ENCODE measurements at regions not wholly inside any gene's neighbourhood (a gene's known extent, or its start where the extent isn't known, plus 50 kb on each side); places are given as distances from the start of the nearest gene placed in this dataset.

DNA sequence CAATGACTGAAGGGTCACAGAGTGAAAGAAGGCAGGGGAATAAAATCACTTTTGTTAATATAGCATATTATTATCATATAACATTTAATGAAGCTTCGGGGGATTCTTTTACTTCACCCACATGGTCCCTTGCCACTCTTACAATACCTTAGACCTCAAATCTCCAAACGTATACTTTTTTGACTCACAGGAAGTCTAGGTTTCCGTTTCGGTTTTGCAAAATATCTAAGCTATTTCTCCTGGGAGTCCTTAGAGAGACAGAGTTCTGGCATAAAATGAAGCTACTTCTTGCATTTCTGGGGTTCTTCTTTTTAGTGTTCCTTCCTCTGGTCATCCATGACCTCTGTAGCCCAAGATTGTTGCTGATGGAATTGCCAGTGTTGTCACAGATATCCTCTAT, 590.5 kb upstream of the ATP2B1 start (continued):
- TF ChIP-seq, protein P1, sequence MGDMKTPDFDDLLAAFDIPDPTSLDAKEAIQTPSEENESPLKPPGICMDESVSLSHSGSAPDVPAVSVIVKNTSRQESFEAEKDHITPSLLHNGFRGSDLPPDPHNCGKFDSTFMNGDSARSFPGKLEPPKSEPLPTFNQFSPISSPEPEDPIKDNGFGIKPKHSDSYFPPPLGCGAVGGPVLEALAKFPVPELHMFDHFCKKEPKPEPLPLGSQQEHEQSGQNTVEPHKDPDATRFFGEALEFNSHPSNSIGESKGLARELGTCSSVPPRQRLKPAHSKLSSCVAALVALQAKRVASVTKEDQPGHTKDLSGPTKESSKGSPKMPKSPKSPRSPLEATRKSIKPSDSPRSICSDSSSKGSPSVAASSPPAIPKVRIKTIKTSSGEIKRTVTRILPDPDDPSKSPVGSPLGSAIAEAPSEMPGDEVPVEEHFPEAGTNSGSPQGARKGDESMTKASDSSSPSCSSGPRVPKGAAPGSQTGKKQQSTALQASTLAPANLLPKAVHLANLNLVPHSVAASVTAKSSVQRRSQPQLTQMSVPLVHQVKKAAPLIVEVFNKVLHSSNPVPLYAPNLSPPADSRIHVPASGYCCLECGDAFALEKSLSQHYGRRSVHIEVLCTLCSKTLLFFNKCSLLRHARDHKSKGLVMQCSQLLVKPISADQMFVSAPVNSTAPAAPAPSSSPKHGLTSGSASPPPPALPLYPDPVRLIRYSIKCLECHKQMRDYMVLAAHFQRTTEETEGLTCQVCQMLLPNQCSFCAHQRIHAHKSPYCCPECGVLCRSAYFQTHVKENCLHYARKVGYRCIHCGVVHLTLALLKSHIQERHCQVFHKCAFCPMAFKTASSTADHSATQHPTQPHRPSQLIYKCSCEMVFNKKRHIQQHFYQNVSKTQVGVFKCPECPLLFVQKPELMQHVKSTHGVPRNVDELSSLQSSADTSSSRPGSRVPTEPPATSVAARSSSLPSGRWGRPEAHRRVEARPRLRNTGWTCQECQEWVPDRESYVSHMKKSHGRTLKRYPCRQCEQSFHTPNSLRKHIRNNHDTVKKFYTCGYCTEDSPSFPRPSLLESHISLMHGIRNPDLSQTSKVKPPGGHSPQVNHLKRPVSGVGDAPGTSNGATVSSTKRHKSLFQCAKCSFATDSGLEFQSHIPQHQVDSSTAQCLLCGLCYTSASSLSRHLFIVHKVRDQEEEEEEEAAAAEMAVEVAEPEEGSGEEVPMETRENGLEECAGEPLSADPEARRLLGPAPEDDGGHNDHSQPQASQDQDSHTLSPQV (IDR thresholded peaks at IDR 0.05) = no peak

DNA sequence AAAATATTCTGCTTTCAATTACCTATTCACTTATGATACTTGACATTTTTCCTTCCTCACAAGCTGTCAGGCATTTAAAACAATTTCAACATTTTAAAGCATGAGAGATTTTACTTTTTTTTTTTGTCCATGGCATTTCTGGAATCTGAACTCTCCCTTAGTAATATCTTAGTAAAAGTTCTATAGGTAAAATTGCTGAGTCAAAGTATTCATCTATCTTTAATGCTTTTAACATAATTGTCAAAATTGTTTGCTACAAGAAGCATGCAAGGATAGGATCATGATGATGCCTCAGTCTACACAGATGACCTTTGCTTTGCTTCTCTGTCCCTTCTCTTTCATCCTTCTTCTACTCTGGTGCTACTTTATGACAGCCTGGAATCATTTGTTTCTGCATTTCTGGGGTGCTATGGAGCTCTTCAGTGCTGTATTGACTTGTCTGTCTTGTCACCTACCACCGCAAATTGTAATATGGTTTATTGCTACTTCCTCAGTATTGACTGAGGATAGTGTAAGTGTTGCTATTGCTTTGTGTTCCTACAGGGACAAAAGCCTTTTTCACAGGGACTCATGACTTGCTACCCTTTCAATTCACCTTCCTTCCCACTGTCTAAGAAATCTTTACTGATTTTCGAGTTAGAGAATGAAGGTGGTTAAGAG, 589.8 kb upstream of the ATP2B1 start:
- ChIA-PET CTCF (interaction anchor here (0.6 to 0.7 kb wide), 2 partner anchors 44 to 870 kb away, joined by 3 read pairs; no protein-coding TSS in a partner anchor), SMC1A (ENCODE audit: uncharacterized antibody, unreplicated experiment) (interaction anchor here (0.7 to 1.4 kb wide), 4 partner anchors 16 to 60 kb away, joined by 3 to 4 read pairs (median 3); no protein-coding TSS in a partner anchor), POLR2A (interaction anchor here (0.7 kb wide), 1 partner anchor 572 kb away, joined by 3 read pairs; no protein-coding TSS in a partner anchor), RAD21 (ENCODE audit: unreplicated experiment) (interaction anchor here (1.0 kb wide), 1 partner anchor 338 kb away, joined by 3 read pairs; no protein-coding TSS in a partner anchor)
- Histone ChIP-seq H3K9me3 (replicated peaks; ENCODE audit: control insufficient read depth, insufficient read depth, low read length) (no peaks in the 10 kb centered on the region; the same call in 2 of the 3 replicates), H2AFZ (ENCODE audit: control insufficient read depth, low read depth, low read length) (no peak overlapping the region; the same call in 1 of the 2 replicates), H3K27ac (ENCODE audit: control insufficient read depth, insufficient read depth) (no peak overlapping the region), H3K27me3 (replicated peaks in 1 of 2; ENCODE audit: control insufficient read depth in 2 of 2, insufficient read depth in 2 of 2, low read length in 1 of 2) (no peaks in the 10 kb centered on the region; a peak in 1 of 4 replicates), H3K79me2 (ENCODE audit: control insufficient read depth, insufficient read depth, low read length) (no peaks in the 10 kb centered on the region), H3K4me1 (ENCODE audit: control insufficient read depth, insufficient read depth, low read length) (peaks cover 5% of the 10 kb centered on the region), H3K4me2 (ENCODE audit: control insufficient read depth, insufficient read depth) (no peak overlapping the region; the same call in 1 of the 2 replicates), H3K4me3 (no peak overlapping the region), H4K20me1 (ENCODE audit: control insufficient read depth, insufficient read depth) (no peaks in the 10 kb centered on the region), H3K36me3 (ENCODE audit: control insufficient read depth in 2 of 2, insufficient read depth in 2 of 2, low read length in 1 of 2) (no peaks in the 10 kb centered on the region), H3K9ac (ENCODE audit: control insufficient read depth, insufficient read depth, low read length) (no peak overlapping the region)
- no peak for DNase-seq (ENCODE audit: low read depth, low spot score)
- TF ChIP-seq, protein P2, sequence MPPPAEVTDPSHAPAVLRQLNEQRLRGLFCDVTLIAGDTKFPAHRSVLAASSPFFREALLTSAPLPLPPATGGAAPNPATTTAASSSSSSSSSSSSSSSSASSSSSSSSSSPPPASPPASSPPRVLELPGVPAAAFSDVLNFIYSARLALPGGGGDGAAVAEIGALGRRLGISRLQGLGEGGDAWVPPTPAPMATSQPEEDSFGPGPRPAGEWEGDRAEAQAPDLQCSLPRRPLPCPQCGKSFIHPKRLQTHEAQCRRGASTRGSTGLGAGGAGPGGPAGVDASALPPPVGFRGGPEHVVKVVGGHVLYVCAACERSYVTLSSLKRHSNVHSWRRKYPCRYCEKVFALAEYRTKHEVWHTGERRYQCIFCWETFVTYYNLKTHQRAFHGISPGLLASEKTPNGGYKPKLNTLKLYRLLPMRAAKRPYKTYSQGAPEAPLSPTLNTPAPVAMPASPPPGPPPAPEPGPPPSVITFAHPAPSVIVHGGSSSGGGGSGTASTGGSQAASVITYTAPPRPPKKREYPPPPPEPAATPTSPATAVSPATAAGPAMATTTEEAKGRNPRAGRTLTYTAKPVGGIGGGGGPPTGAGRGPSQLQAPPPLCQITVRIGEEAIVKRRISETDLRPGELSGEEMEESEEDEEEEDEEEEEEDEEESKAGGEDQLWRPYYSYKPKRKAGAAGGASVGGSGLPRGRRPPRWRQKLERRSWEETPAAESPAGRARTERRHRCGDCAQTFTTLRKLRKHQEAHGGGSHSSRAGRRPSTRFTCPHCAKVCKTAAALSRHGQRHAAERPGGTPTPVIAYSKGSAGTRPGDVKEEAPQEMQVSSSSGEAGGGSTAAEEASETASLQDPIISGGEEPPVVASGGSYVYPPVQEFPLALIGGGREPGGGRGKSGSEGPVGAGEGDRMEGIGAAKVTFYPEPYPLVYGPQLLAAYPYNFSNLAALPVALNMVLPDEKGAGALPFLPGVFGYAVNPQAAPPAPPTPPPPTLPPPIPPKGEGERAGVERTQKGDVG (CRISPR knock-in tag; IDR thresholded peaks at IDR 0.05) = no peak
- TF ChIP-seq NR2F1 (conservative IDR thresholded peaks at IDR 0.05) (no peak), MYB (IDR thresholded peaks at IDR 0.05; ENCODE audit: borderline replicate concordance, low read depth, low read length) (no peak), SREBF1 (IDR thresholded peaks at IDR 0.05; ENCODE audit: low read length) (no peak), KLF5 (IDR thresholded peaks at IDR 0.05; ENCODE audit: partially characterized antibody) (no peak)
- TF ChIP-seq, protein P3, sequence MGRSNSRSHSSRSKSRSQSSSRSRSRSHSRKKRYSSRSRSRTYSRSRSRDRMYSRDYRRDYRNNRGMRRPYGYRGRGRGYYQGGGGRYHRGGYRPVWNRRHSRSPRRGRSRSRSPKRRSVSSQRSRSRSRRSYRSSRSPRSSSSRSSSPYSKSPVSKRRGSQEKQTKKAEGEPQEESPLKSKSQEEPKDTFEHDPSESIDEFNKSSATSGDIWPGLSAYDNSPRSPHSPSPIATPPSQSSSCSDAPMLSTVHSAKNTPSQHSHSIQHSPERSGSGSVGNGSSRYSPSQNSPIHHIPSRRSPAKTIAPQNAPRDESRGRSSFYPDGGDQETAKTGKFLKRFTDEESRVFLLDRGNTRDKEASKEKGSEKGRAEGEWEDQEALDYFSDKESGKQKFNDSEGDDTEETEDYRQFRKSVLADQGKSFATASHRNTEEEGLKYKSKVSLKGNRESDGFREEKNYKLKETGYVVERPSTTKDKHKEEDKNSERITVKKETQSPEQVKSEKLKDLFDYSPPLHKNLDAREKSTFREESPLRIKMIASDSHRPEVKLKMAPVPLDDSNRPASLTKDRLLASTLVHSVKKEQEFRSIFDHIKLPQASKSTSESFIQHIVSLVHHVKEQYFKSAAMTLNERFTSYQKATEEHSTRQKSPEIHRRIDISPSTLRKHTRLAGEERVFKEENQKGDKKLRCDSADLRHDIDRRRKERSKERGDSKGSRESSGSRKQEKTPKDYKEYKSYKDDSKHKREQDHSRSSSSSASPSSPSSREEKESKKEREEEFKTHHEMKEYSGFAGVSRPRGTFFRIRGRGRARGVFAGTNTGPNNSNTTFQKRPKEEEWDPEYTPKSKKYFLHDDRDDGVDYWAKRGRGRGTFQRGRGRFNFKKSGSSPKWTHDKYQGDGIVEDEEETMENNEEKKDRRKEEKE (IDR thresholded peaks at IDR 0.05) = no peak
- no peak for FAIRE-seq
- ATAC-seq = peak; percentile 61
- in situ Hi-C loops (cut with MboI) (no loop called here), intact Hi-C loops (cut with micrococcal nuclease; ENCODE audit: unreplicated experiment) (no loop called here)
- WGBS (ENCODE audit: insufficient coverage, insufficient replicate concordance, low lambda C conversion rate, missing lambda C conversion rate) = 92% methylated on average over 2 of the region's 2 CpGs
- no TSS peak for BruUV-seq (replicated peaks)

Measured in GM12878 (cell line).